ENCODE measurements at regions not wholly inside any gene's neighbourhood (a gene's known extent, or its start where the extent isn't known, plus 50 kb on each side); places are given as distances from the start of the nearest gene placed in this dataset.
"Not testable (repeated sequence)": the region's sequence is repeated elsewhere in the genome, so short reads cannot be mapped to it uniquely, and the experiment has no call there.

- H3K4me2 ChIP-seq (ENCODE audit: low read depth, low read length); H3K9ac ChIP-seq (ENCODE audit: insufficient read depth, low read depth, low read length); intact Hi-C loops (cut with micrococcal nuclease; ENCODE audit: unreplicated experiment); POLR2A ChIA-PET; FAIRE-seq; H3K27ac ChIP-seq (ENCODE audit: extremely low read length, insufficient read depth, low read length); H3K4me1 ChIP-seq (ENCODE audit: insufficient read depth, low read length); H2AFZ ChIP-seq (ENCODE audit: low read length); CTCF ChIA-PET (ENCODE audit: low intra/inter-chr PET ratio, low total read pairs); H3K79me2 ChIP-seq (ENCODE audit: insufficient read depth, low read length); H3K27me3 ChIP-seq (ENCODE audit: control insufficient read depth in 1 of 2, insufficient read depth in 2 of 2, low read length in 2 of 2); BruUV-seq (replicated peaks); ATAC-seq; H3K4me3 ChIP-seq (replicated peaks in 1 of 3; ENCODE audit: insufficient read depth in 1 of 3, low read depth in 2 of 3, low read length in 3 of 3); H3K36me3 ChIP-seq (replicated peaks in 1 of 2; ENCODE audit: control insufficient read depth in 1 of 2, insufficient read depth in 2 of 2, low read length in 2 of 2); H3K9me3 ChIP-seq (ENCODE audit: low read length); H4K20me1 ChIP-seq (ENCODE audit: insufficient read depth, low read length); DNase-seq (ENCODE audit: low spot score): not testable (repeated sequence)
- in situ Hi-C loops (cut with HindIII; ENCODE audit: extremely low pct_ligation_motif_present, low pct_unique_long_range_greater_than_20kb), result loop anchor here (25.0 kb wide), 1 partner anchor 335 kb away; the partner anchor contains the start of gene FOXP2
- whole genome bisulfite sequencing (ENCODE audit: low lambda C conversion rate), result 87% methylated on average over 11 of the region's 18 CpGs
Measured at GRCh38 chr7:114077158-114077524, 158.3 kb upstream of the PPP1R3A start.

- H3K27ac ChIP-seq (ENCODE audit: extremely low read length, insufficient read depth, low read length); FAIRE-seq; POLR2A ChIA-PET; H3K79me2 ChIP-seq (ENCODE audit: insufficient read depth, low read length); DNase-seq (ENCODE audit: low spot score); H3K4me3 ChIP-seq (replicated peaks in 1 of 3; ENCODE audit: insufficient read depth in 1 of 3, low read depth in 2 of 3, low read length in 3 of 3); intact Hi-C loops (cut with micrococcal nuclease; ENCODE audit: unreplicated experiment); BruUV-seq (replicated peaks); H3K27me3 ChIP-seq (ENCODE audit: control insufficient read depth in 1 of 2, insufficient read depth in 2 of 2, low read length in 2 of 2); H3K4me1 ChIP-seq (ENCODE audit: insufficient read depth, low read length); H3K4me2 ChIP-seq (ENCODE audit: low read depth, low read length); H3K36me3 ChIP-seq (replicated peaks in 1 of 2; ENCODE audit: control insufficient read depth in 1 of 2, insufficient read depth in 2 of 2, low read length in 2 of 2); H3K9ac ChIP-seq (ENCODE audit: insufficient read depth, low read depth, low read length); H4K20me1 ChIP-seq (ENCODE audit: insufficient read depth, low read length); CTCF ChIA-PET (ENCODE audit: low intra/inter-chr PET ratio, low total read pairs); H2AFZ ChIP-seq (ENCODE audit: low read length); ATAC-seq; H3K9me3 ChIP-seq (ENCODE audit: low read length): not testable (repeated sequence)
- 82% methylated on average over 9 of the region's 38 CpGs for WGBS (ENCODE audit: low lambda C conversion rate)
- in situ Hi-C loops (cut with HindIII; ENCODE audit: extremely low pct_ligation_motif_present, low pct_unique_long_range_greater_than_20kb), result loop anchor here (25.0 kb wide), 1 partner anchor 336 kb away; the partner anchor contains the start of gene FOXP2
Measured at GRCh38 chr7:114076392-114077157, 157.8 kb upstream of the PPP1R3A start.

- no peaks in the 10 kb centered on the region for H3K36me3 ChIP-seq (replicated peaks in 1 of 2; ENCODE audit: control insufficient read depth in 1 of 2, insufficient read depth in 2 of 2, low read length in 2 of 2)
- POLR2A ChIA-PET, result no interaction called here
- DNase-seq (ENCODE audit: low spot score) (no peak), ATAC-seq (no peak), FAIRE-seq (no peak)
- 0% methylated on average over 2 of the region's 2 CpGs for WGBS (ENCODE audit: low lambda C conversion rate)
- in situ Hi-C loops (cut with HindIII; ENCODE audit: extremely low pct_ligation_motif_present, low pct_unique_long_range_greater_than_20kb) (no loop called here), intact Hi-C loops (cut with micrococcal nuclease; ENCODE audit: unreplicated experiment) (no loop called here)
- H3K9ac ChIP-seq (ENCODE audit: insufficient read depth, low read depth, low read length), result no peak overlapping the region
- H2AFZ ChIP-seq (ENCODE audit: low read length), result no peak overlapping the region
- no peaks in the 10 kb centered on the region for H3K4me1 ChIP-seq (ENCODE audit: insufficient read depth, low read length)
- no peak overlapping the region for H3K4me3 ChIP-seq (replicated peaks in 1 of 3; ENCODE audit: insufficient read depth in 1 of 3, low read depth in 2 of 3, low read length in 3 of 3)
- H3K9me3 ChIP-seq (ENCODE audit: low read length), result no peaks in the 10 kb centered on the region
- H3K79me2 ChIP-seq (ENCODE audit: insufficient read depth, low read length), result no peaks in the 10 kb centered on the region
- CTCF ChIA-PET (ENCODE audit: low intra/inter-chr PET ratio, low total read pairs), result no interaction called here
- H3K27me3 ChIP-seq (ENCODE audit: control insufficient read depth in 1 of 2, insufficient read depth in 2 of 2, low read length in 2 of 2), result no peaks in the 10 kb centered on the region
- no peaks in the 10 kb centered on the region for H4K20me1 ChIP-seq (ENCODE audit: insufficient read depth, low read length)
- no TSS peak for BruUV-seq (replicated peaks)
- no peak overlapping the region for H3K27ac ChIP-seq (ENCODE audit: extremely low read length, insufficient read depth, low read length)
- no peak overlapping the region for H3K4me2 ChIP-seq (ENCODE audit: low read depth, low read length)
- TF ChIP-seq TERF1 (CRISPR knock-in tag; IDR thresholded peaks at IDR 0.05) (no peak), ZNF451 (CRISPR knock-in tag; IDR thresholded peaks at IDR 0.05) (no peak), PRPF4 (IDR thresholded peaks at IDR 0.05; ENCODE audit: low read depth, low read length, poor library complexity, severe bottlenecking) (no peak), KAT8 (CRISPR knock-in tag; IDR thresholded peaks at IDR 0.05) (no peak), ZNF205 (CRISPR knock-in tag; IDR thresholded peaks at IDR 0.05) (no peak), ZNF503 (CRISPR knock-in tag; IDR thresholded peaks at IDR 0.05) (no peak), RCOR2 (CRISPR knock-in tag; IDR thresholded peaks at IDR 0.05) (no peak)
Measured at GRCh38 chr7:114073701-114074100, 154.9 kb upstream of the PPP1R3A start.
